GM12878 (cell line): ENCODE measurements at regions not wholly inside any gene's neighbourhood (a gene's known extent, or its start where the extent isn't known, plus 50 kb on each side); places are given as distances from the start of the nearest gene placed in this dataset.

ENCODE experiments used
- ATAC-seq: fragments of 200-7000 bp; cut with Tn5 transposase; 3 replicates; pipeline ENCODE4 v1.9.1; 2020; ENCODE audit warnings: mild to moderate bottlenecking, moderate library complexity
- BruUV-seq: library from RNA; stranded (reverse); fragments of 400-500 nt; replicated peaks from 2 replicates; lab custom pipeline; 2021; lab: Mats Ljungman, UMichigan
- CTCF ChIA-PET: fragments of 300-600 bp; sonication (Branson Sonifier 250); formaldehyde crosslinking; extraction: SDS; loops from one replicate; lab custom pipeline; 2021; ENCODE audit warnings: inconsistent platforms; lab: Yijun Ruan, JAX
- POLR2A ChIA-PET: fragments of 350-600 bp; formaldehyde crosslinking; extraction: SDS; loops from one replicate; lab custom pipeline; 2021; ENCODE audit warnings: inconsistent platforms; lab: Charles Lee
- RAD21 ChIA-PET: fragments of 300-600 bp; sonication (Branson Sonifier 250); formaldehyde crosslinking; loops from one replicate; lab custom pipeline; 2023; ENCODE audit warnings: antibody characterized with exemption; ENCODE audit not compliant: unreplicated experiment; lab: Charles Lee
- SMC1A ChIA-PET: fragments of 300-600 bp; sonication (Branson Sonifier 250); formaldehyde crosslinking; loops from one replicate; lab custom pipeline; 2023; ENCODE audit not compliant: unreplicated experiment, uncharacterized antibody; lab: Charles Lee
- DNase-seq: peaks from one replicate; pipeline ENCODE4 v3.0.0-alpha.2; 2011; ENCODE audit warnings: low read depth, low spot score
- FAIRE-seq: peaks from 3 replicates; lab custom pipeline; 2011; peaks lifted over from hg19 to GRCh38; lab: Jason Lieb, UNC
- H2AFZ ChIP-seq: 2 replicates; pipeline ENCODE4 v1.6.0; 2011; ENCODE audit warnings: low read depth, low read length, control low read depth; ENCODE audit not compliant: control insufficient read depth
- H3K27ac ChIP-seq: 2 replicates; pipeline ENCODE4 v1.5.1; 2011; ENCODE audit warnings: control low read depth; ENCODE audit not compliant: control insufficient read depth, insufficient read depth
- H3K27me3 ChIP-seq, 2 experiments: replicated peaks in 1 of 2; 2 replicates each; pipeline versions ENCODE4 v1.6.0 to v1.6.1; 2011; ENCODE audit warnings: low read length in 1 of 2; ENCODE audit not compliant: control insufficient read depth in 2 of 2, insufficient read depth in 2 of 2
- H3K36me3 ChIP-seq, 2 experiments: 2 replicates each; pipeline ENCODE4 v1.5.1; 2011; ENCODE audit warnings: low read length in 1 of 2; ENCODE audit not compliant: control insufficient read depth in 2 of 2, insufficient read depth in 2 of 2
- H3K4me1 ChIP-seq: 2 replicates; pipeline ENCODE4 v1.6.1; 2011; ENCODE audit warnings: mild to moderate bottlenecking, low read length, moderate library complexity, mixed read lengths; ENCODE audit not compliant: control insufficient read depth, insufficient read depth
- H3K4me2 ChIP-seq: 2 replicates; pipeline ENCODE4 v1.6.0; 2011; ENCODE audit warnings: control low read depth; ENCODE audit not compliant: control insufficient read depth, insufficient read depth
- H3K4me3 ChIP-seq: fragments of 200-600 bp; sonication (generic); 2 replicates; pipeline ENCODE4 v1.5.1; 2016
- H3K79me2 ChIP-seq: 2 replicates; pipeline ENCODE4 v1.6.0; 2011; ENCODE audit warnings: low read length; ENCODE audit not compliant: control insufficient read depth, insufficient read depth
- H3K9ac ChIP-seq: 2 replicates; pipeline ENCODE4 v1.8.0; 2011; ENCODE audit warnings: low read length, control low read depth, mixed read lengths; ENCODE audit not compliant: control insufficient read depth, insufficient read depth
- H3K9me3 ChIP-seq: replicated peaks from 3 replicates; pipeline ENCODE4 v1.5.1; 2011; ENCODE audit warnings: mild to moderate bottlenecking, low read length; ENCODE audit not compliant: control insufficient read depth, insufficient read depth
- H4K20me1 ChIP-seq: 2 replicates; pipeline ENCODE4 v1.6.0; 2011; ENCODE audit not compliant: control insufficient read depth, insufficient read depth
- BHLHE40 ChIP-seq, 2 experiments: fragments of 450-650 bp in 1 of 2; IDR thresholded peaks; 2 replicates each; pipeline ENCODE4 v1.6.1; 2011 to 2017; ENCODE audit warnings: low read depth in 2 of 2, borderline replicate concordance in 1 of 2, improper control_type of control experiment in 1 of 2, low read length in 1 of 2, mild to moderate bottlenecking in 1 of 2
- CREB1 ChIP-seq: IDR thresholded peaks from 2 replicates; pipeline ENCODE4 v1.6.1; 2012; ENCODE audit warnings: low read depth, mild to moderate bottlenecking, inconsistent platforms
- E2F8 ChIP-seq: fragments of 450-650 bp; IDR thresholded peaks from 2 replicates; pipeline ENCODE4 v1.6.1; 2018; ENCODE audit warnings: mild to moderate bottlenecking, low read depth, moderate library complexity; ENCODE audit not compliant: partially characterized antibody
- E4F1 ChIP-seq: fragments of 450-650 bp; IDR thresholded peaks from 2 replicates; pipeline ENCODE4 v1.6.1; 2018; ENCODE audit warnings: borderline replicate concordance, mild to moderate bottlenecking; ENCODE audit not compliant: partially characterized antibody
- EZH2 ChIP-seq: IDR thresholded peaks from 2 replicates; pipeline ENCODE4 v1.6.1; 2012; ENCODE audit warnings: low read depth, mild to moderate bottlenecking, control low read depth, inconsistent platforms, low read length, borderline replicate concordance; ENCODE audit not compliant: control insufficient read depth
- GABPA ChIP-seq: IDR thresholded peaks from 2 replicates; pipeline ENCODE4 v1.6.1; 2014; ENCODE audit warnings: antibody characterized with exemption, low read depth, mild to moderate bottlenecking, inconsistent platforms
- NFXL1 ChIP-seq: fragments of 450-650 bp; IDR thresholded peaks from 2 replicates; pipeline ENCODE4 v1.6.1; 2017; ENCODE audit warnings: antibody characterized with exemption, mild to moderate bottlenecking, borderline replicate concordance
- NR2C2 ChIP-seq: IDR thresholded peaks from 2 replicates; pipeline ENCODE4 v1.6.1; 2011; ENCODE audit warnings: borderline replicate concordance, low read depth; ENCODE audit not compliant: control insufficient read depth, insufficient read length
- RBBP5 ChIP-seq: fragments of 200-600 bp; sonication (generic); conservative IDR thresholded peaks from 2 replicates; pipeline ENCODE4 v1.6.1; 2016
- SUZ12 ChIP-seq: fragments of 200-600 bp; sonication (generic); IDR thresholded peaks from one replicate; pipeline ENCODE4 v1.6.1; 2018; ENCODE audit warnings: antibody characterized with exemption, mild to moderate bottlenecking; ENCODE audit not compliant: unreplicated experiment
- TCF7 ChIP-seq: IDR thresholded peaks from 2 replicates; pipeline ENCODE4 v1.6.1; 2014; ENCODE audit warnings: antibody characterized with exemption, borderline replicate concordance
- in situ Hi-C: fragments of 300-500 bp; cut with MboI; formaldehyde crosslinking; loops from 9 replicates; pipeline ENCODE4 v1.14.3; 2018; ENCODE audit warnings: mixed read lengths
- intact Hi-C: fragments of 100-400 bp; cut with micrococcal nuclease; formaldehyde crosslinking; loops from one replicate; pipeline ENCODE4 v1.14.2; 2022; ENCODE audit not compliant: unreplicated experiment

GRCh38 chr2:117762454-117762853, 52.0 kb upstream of the DDX18 start:
- POLR2A ChIA-PET = no interaction called here
- intact Hi-C loops = no loop called here
- Histone ChIP-seq H3K4me3 (no peak overlapping the region), H3K27me3 (no peaks in the 10 kb centered on the region), H3K36me3 (no peaks in the 10 kb centered on the region), H3K27ac (no peak overlapping the region), H3K4me1 (no peaks in the 10 kb centered on the region), H2AFZ (no peak overlapping the region), H3K79me2 (no peaks in the 10 kb centered on the region), H3K4me2 (no peak overlapping the region), H3K9ac (no peak overlapping the region), H3K9me3 (no peaks in the 10 kb centered on the region), H4K20me1 (no peaks in the 10 kb centered on the region)
- no TSS peak for BruUV-seq
- in situ Hi-C loops = loop anchor here (25.0 kb wide), 1 partner anchor 1250 kb away; no protein-coding TSS in a partner anchor
- FAIRE-seq = no peak
- RAD21 ChIA-PET = no interaction called here
- DNase-seq = no peak
- CTCF ChIA-PET = no interaction called here
- SMC1A ChIA-PET = no interaction called here
- TF ChIP-seq NFXL1 = no peak
- no peak for TF ChIP-seq CREB1
- TF ChIP-seq BHLHE40 (IDR thresholded peaks at IDR 0.05; ENCODE audit: borderline replicate concordance in 1 of 2, low read depth in 2 of 2, low read length in 1 of 2) = no peak
- TF ChIP-seq EZH2 = no peak
- no peak for TF ChIP-seq RBBP5
- no peak for TF ChIP-seq TCF7
- TF ChIP-seq SUZ12 = no peak
- no peak for TF ChIP-seq NR2C2
- TF ChIP-seq GABPA = no peak
- TF ChIP-seq E2F8 = no peak
- no peak for TF ChIP-seq E4F1
- ATAC-seq = no peak
